ENCODE measurements at regions not wholly inside any gene's neighbourhood (a gene's known extent, or its start where the extent isn't known, plus 50 kb on each side); places are given as distances from the start of the nearest gene placed in this dataset.

- no peak for DNase-seq (ENCODE audit: low read depth in 4 of 4, low spot score in 3 of 4)
Observed at GRCh38 chr11:23232652-23233051, 372.4 kb upstream of the CCDC179 start.

GRCh38 chr11:23233075-23233474 lies 372.8 kb upstream of the CCDC179 start:
- no peak for DNase-seq (ENCODE audit: low read depth in 4 of 4, low spot score in 3 of 4)

- no peak for DNase-seq (ENCODE audit: low read depth in 4 of 4, low spot score in 3 of 4)
Observed at GRCh38 chr11:23236826-23237555, 376.7 kb upstream of the CCDC179 start.

GRCh38 chr11:23252426-23252825 lies 392.2 kb upstream of the CCDC179 start:
- no peak for DNase-seq (ENCODE audit: low read depth in 4 of 4, low spot score in 3 of 4)

GRCh38 chr11:23257088-23257487 lies 396.8 kb upstream of the CCDC179 start:
- no peak for DNase-seq (ENCODE audit: low read depth in 4 of 4, low spot score in 3 of 4)

GRCh38 chr11:23257556-23257955 lies 397.3 kb upstream of the CCDC179 start:
- no peak for DNase-seq (ENCODE audit: low read depth in 4 of 4, low spot score in 3 of 4)

- DNase-seq (ENCODE audit: low read depth in 4 of 4, low spot score in 3 of 4): no peak
Observed at GRCh38 chr11:23263466-23263865, 403.2 kb upstream of the CCDC179 start.

- DNase-seq (ENCODE audit: low read depth in 4 of 4, low spot score in 3 of 4): no peak
Observed at GRCh38 chr11:23272095-23272494, 411.8 kb upstream of the CCDC179 start.

- no peak for DNase-seq (ENCODE audit: low read depth in 4 of 4, low spot score in 3 of 4)
Observed at GRCh38 chr11:23278121-23278520, 417.8 kb upstream of the CCDC179 start.

GRCh38 chr11:23280088-23280487 lies 419.8 kb upstream of the CCDC179 start:
- DNase-seq (ENCODE audit: low read depth in 4 of 4, low spot score in 3 of 4): no peak

GRCh38 chr11:23283666-23284065 lies 423.4 kb upstream of the CCDC179 start:
- DNase-seq (ENCODE audit: low read depth in 4 of 4, low spot score in 3 of 4): no peak

- no peak for DNase-seq (ENCODE audit: low read depth in 4 of 4, low spot score in 3 of 4)
Observed at GRCh38 chr11:23284631-23285030, 424.4 kb upstream of the CCDC179 start.

GRCh38 chr11:23288003-23288783 lies 427.9 kb upstream of the CCDC179 start:
- no peak for DNase-seq (ENCODE audit: low read depth in 4 of 4, low spot score in 3 of 4)

- DNase-seq (ENCODE audit: low read depth in 4 of 4, low spot score in 3 of 4): no peak
Observed at GRCh38 chr11:23295241-23295640, 435.0 kb upstream of the CCDC179 start.

- DNase-seq (ENCODE audit: low read depth in 4 of 4, low spot score in 3 of 4): no peak
Observed at GRCh38 chr11:23308041-23308440, 447.8 kb upstream of the CCDC179 start.

- no peak for DNase-seq (ENCODE audit: low read depth in 4 of 4, low spot score in 3 of 4)
Observed at GRCh38 chr11:23310276-23310675, 450.0 kb upstream of the CCDC179 start.

GRCh38 chr11:23311986-23312940 lies 452.0 kb upstream of the CCDC179 start:
- DNase-seq (ENCODE audit: low read depth in 4 of 4, low spot score in 3 of 4): no peak

- no peak for DNase-seq (ENCODE audit: low read depth in 4 of 4, low spot score in 3 of 4)
Observed at GRCh38 chr11:23313001-23313400, 452.7 kb upstream of the CCDC179 start.

GRCh38 chr11:23314162-23314561 lies 453.9 kb upstream of the CCDC179 start:
- DNase-seq (ENCODE audit: low read depth in 4 of 4, low spot score in 3 of 4): no peak

GRCh38 chr11:23315286-23315685 lies 455.0 kb upstream of the CCDC179 start:
- no peak for DNase-seq (ENCODE audit: low read depth in 4 of 4, low spot score in 3 of 4)

GRCh38 chr11:23317816-23318215 lies 457.5 kb upstream of the CCDC179 start:
- DNase-seq (ENCODE audit: low read depth in 4 of 4, low spot score in 3 of 4): no peak
